HCT116 (cell line): ENCODE measurements at regions not wholly inside any gene's neighbourhood (a gene's known extent, or its start where the extent isn't known, plus 50 kb on each side); places are given as distances from the start of the nearest gene placed in this dataset.

Experiments used
- EZH2 ChIP-seq: fragments of 200-600 bp; sonication (generic); IDR thresholded peaks from 2 replicates; pipeline ENCODE4 v1.6.1; 2017; ENCODE audit warnings: antibody characterized with exemption, mixed run types
- POLR2A ChIP-seq: IDR thresholded peaks from 2 replicates; pipeline ENCODE4 v1.7.0; 2011; ENCODE audit warnings: borderline replicate concordance; ENCODE audit not compliant: insufficient read depth, insufficient read length; ENCODE audit errors: extremely low read depth
- POLR2AphosphoS5 ChIP-seq: IDR thresholded peaks from 2 replicates; pipeline ENCODE4 v1.6.1; 2011; ENCODE audit warnings: mild to moderate bottlenecking, low read depth, low read length, moderate library complexity
- SIN3A ChIP-seq: IDR thresholded peaks from 2 replicates; pipeline ENCODE4 v1.6.1; 2012; ENCODE audit warnings: low read depth
- TF ChIP-seq, protein P1 (sequence below): IDR thresholded peaks from 2 replicates; pipeline ENCODE4 v1.6.1; 2012; ENCODE audit warnings: low read depth
- TF ChIP-seq, protein P2 (sequence below), 3 experiments: fragments of 200-600 bp in 1 of 3; sonication (generic) in 1 of 3; IDR thresholded peaks in 2 of 3; conservative IDR thresholded peaks in 1 of 3; 2 replicates each; pipeline ENCODE4 v1.5.1; 2012 to 2017; ENCODE audit warnings: low read depth in 2 of 3, low read length in 2 of 3, antibody characterized with exemption in 1 of 3, borderline replicate concordance in 1 of 3, control low read depth in 1 of 3, mild to moderate bottlenecking in 1 of 3, mixed read lengths in 1 of 3, mixed run types in 1 of 3, moderate library complexity in 1 of 3; ENCODE audit not compliant: insufficient read depth in 1 of 3

DNA sequence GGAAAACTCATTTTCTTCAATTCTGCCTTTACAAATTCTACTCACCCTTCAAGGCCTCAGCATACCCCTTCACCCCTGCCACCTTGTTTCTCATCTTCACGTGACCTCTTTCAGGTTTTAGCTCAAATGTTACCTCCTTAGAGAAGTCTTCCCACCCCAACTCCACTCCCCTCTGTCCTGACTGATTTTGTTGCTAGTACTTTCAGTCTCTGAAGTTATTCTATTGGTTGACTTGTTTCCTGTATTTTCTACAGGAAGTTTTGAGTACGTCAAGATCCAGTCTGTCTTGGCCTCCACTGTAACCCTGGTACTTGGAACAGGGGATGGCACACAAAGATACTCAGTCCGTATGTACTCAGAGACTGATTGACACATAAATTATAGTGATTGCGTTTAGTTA, 296.1 kb downstream of the DHX35 start:
- TF ChIP-seq POLR2A, result no peak
- TF ChIP-seq EZH2, result no peak
- no peak for TF ChIP-seq SIN3A
- TF ChIP-seq, protein P1, sequence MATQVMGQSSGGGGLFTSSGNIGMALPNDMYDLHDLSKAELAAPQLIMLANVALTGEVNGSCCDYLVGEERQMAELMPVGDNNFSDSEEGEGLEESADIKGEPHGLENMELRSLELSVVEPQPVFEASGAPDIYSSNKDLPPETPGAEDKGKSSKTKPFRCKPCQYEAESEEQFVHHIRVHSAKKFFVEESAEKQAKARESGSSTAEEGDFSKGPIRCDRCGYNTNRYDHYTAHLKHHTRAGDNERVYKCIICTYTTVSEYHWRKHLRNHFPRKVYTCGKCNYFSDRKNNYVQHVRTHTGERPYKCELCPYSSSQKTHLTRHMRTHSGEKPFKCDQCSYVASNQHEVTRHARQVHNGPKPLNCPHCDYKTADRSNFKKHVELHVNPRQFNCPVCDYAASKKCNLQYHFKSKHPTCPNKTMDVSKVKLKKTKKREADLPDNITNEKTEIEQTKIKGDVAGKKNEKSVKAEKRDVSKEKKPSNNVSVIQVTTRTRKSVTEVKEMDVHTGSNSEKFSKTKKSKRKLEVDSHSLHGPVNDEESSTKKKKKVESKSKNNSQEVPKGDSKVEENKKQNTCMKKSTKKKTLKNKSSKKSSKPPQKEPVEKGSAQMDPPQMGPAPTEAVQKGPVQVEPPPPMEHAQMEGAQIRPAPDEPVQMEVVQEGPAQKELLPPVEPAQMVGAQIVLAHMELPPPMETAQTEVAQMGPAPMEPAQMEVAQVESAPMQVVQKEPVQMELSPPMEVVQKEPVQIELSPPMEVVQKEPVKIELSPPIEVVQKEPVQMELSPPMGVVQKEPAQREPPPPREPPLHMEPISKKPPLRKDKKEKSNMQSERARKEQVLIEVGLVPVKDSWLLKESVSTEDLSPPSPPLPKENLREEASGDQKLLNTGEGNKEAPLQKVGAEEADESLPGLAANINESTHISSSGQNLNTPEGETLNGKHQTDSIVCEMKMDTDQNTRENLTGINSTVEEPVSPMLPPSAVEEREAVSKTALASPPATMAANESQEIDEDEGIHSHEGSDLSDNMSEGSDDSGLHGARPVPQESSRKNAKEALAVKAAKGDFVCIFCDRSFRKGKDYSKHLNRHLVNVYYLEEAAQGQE, result no peak
- TF ChIP-seq POLR2AphosphoS5, result no peak
- TF ChIP-seq, protein P2, sequence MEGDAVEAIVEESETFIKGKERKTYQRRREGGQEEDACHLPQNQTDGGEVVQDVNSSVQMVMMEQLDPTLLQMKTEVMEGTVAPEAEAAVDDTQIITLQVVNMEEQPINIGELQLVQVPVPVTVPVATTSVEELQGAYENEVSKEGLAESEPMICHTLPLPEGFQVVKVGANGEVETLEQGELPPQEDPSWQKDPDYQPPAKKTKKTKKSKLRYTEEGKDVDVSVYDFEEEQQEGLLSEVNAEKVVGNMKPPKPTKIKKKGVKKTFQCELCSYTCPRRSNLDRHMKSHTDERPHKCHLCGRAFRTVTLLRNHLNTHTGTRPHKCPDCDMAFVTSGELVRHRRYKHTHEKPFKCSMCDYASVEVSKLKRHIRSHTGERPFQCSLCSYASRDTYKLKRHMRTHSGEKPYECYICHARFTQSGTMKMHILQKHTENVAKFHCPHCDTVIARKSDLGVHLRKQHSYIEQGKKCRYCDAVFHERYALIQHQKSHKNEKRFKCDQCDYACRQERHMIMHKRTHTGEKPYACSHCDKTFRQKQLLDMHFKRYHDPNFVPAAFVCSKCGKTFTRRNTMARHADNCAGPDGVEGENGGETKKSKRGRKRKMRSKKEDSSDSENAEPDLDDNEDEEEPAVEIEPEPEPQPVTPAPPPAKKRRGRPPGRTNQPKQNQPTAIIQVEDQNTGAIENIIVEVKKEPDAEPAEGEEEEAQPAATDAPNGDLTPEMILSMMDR (IDR thresholded peaks at IDR 0.05 in 2 of 3, conservative IDR thresholded peaks at IDR 0.05 in 1 of 3; ENCODE audit: borderline replicate concordance in 1 of 3, insufficient read depth in 1 of 3, low read depth in 2 of 3, low read length in 2 of 3), result no peak
